PFSK-1 (cell line): ENCODE measurements at regions not wholly inside any gene's neighbourhood (a gene's known extent, or its start where the extent isn't known, plus 50 kb on each side); places are given as distances from the start of the nearest gene placed in this dataset.

Source experiments
- FOXP2 ChIP-seq: optimal IDR thresholded peaks from 2 replicates; pipeline ENCODE3; 2011; ENCODE audit warnings: borderline replicate concordance, control low read depth, inconsistent platforms; ENCODE audit not compliant: insufficient read depth; ENCODE audit errors: extremely low read length, extremely low read depth
- POLR2AphosphoS5 ChIP-seq: IDR thresholded peaks from 2 replicates; pipeline ENCODE4 v1.6.1; 2012; ENCODE audit warnings: low read depth, mild to moderate bottlenecking, control low read depth, low read length, moderate library complexity
- SIN3A ChIP-seq: IDR thresholded peaks from 2 replicates; pipeline ENCODE4 v1.6.1; 2012; ENCODE audit warnings: mild to moderate bottlenecking, low read length, moderate library complexity, borderline replicate concordance; ENCODE audit not compliant: insufficient read depth
- TAF1 ChIP-seq: IDR thresholded peaks from 2 replicates; pipeline ENCODE4 v1.6.1; 2012; ENCODE audit warnings: low read length, control low read depth, borderline replicate concordance; ENCODE audit not compliant: insufficient read depth
- TF ChIP-seq, protein P1 (sequence below), 2 experiments: IDR thresholded peaks; 2 replicates each; pipeline versions ENCODE4 v1.6.1 to v1.8.0; 2011 to 2012; ENCODE audit warnings: low read depth in 2 of 2, low read length in 2 of 2, control low read depth in 1 of 2, inconsistent platforms in 1 of 2, mild to moderate bottlenecking in 1 of 2, moderate library complexity in 1 of 2; ENCODE audit not compliant: insufficient read depth in 1 of 2

DNA sequence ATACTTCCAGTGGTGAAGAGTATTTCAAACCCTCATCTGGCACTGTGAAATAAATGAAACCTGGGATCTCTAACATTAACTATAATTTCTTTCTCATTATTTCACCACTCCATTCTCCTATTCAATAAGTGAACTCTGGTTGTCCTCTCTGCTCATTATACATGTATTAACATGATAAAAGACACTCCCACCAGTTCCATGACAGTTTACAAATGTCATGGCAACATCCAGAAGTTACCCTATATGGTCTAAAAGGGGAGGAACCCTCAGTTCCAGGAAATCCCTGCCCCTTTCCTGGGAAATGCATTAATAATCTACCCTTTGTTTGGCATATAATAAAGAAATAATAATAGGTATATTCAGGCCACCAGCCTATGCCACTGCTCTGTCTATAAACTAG lies 62.7 kb upstream of the BRINP3 start:
- TF ChIP-seq, protein P1, sequence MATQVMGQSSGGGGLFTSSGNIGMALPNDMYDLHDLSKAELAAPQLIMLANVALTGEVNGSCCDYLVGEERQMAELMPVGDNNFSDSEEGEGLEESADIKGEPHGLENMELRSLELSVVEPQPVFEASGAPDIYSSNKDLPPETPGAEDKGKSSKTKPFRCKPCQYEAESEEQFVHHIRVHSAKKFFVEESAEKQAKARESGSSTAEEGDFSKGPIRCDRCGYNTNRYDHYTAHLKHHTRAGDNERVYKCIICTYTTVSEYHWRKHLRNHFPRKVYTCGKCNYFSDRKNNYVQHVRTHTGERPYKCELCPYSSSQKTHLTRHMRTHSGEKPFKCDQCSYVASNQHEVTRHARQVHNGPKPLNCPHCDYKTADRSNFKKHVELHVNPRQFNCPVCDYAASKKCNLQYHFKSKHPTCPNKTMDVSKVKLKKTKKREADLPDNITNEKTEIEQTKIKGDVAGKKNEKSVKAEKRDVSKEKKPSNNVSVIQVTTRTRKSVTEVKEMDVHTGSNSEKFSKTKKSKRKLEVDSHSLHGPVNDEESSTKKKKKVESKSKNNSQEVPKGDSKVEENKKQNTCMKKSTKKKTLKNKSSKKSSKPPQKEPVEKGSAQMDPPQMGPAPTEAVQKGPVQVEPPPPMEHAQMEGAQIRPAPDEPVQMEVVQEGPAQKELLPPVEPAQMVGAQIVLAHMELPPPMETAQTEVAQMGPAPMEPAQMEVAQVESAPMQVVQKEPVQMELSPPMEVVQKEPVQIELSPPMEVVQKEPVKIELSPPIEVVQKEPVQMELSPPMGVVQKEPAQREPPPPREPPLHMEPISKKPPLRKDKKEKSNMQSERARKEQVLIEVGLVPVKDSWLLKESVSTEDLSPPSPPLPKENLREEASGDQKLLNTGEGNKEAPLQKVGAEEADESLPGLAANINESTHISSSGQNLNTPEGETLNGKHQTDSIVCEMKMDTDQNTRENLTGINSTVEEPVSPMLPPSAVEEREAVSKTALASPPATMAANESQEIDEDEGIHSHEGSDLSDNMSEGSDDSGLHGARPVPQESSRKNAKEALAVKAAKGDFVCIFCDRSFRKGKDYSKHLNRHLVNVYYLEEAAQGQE (IDR thresholded peaks at IDR 0.05; ENCODE audit: insufficient read depth in 1 of 2, low read depth in 2 of 2, low read length in 2 of 2): no peak
- TF ChIP-seq TAF1: no peak

DNA sequence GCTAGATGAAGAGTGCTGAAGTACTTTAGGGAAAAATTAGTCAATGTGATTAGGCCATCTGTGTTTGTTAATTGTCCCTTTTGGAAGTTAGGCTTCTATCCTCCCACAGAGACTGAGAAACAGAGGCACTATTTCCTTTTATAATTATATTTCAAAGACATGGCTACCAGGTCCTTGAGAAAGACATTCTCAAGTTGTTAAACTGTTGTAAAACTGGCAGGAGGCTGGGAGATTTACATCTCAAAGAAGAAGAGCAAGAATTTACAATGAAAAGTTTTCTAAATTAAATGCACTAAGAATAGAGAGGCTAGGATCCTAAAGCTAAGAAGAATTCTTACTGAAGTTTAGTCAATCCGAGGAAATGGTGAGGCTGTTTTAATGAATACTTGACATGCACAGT lies 74.0 kb upstream of the BRINP3 start:
- TF ChIP-seq FOXP2 (no peak), SIN3A (no peak), TAF1 (no peak), POLR2AphosphoS5 (no peak)
- TF ChIP-seq, protein P1 (IDR thresholded peaks at IDR 0.05; ENCODE audit: insufficient read depth in 1 of 2, low read depth in 2 of 2, low read length in 2 of 2): no peak

DNA sequence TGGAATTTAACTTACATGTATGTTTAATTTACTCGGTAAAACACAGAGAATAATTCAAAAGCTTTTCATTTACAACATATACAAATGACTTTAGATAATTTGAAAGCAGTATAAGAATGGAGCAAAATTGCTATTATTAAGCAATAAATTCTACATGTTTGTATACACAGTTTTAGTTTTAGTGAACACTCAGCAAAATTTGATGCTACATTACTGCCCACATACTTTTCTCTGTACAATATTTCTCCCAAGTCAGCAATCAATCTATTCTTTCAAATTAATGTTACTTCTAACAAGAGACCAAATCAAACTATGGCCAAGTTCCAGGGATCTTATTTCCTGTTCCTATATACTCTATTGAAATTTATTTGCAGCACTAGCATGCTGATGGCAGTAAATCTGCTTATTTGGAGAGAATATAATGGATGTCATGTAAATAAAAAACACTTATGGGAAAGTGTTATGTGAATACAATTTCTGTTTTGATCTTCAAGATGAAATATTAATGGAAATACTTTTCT lies 82.6 kb upstream of the BRINP3 start:
- TF ChIP-seq FOXP2 (no peak), TAF1 (no peak), SIN3A (no peak), POLR2AphosphoS5 (no peak)
- TF ChIP-seq, protein P1 (IDR thresholded peaks at IDR 0.05; ENCODE audit: insufficient read depth in 1 of 2, low read depth in 2 of 2, low read length in 2 of 2): no peak

DNA sequence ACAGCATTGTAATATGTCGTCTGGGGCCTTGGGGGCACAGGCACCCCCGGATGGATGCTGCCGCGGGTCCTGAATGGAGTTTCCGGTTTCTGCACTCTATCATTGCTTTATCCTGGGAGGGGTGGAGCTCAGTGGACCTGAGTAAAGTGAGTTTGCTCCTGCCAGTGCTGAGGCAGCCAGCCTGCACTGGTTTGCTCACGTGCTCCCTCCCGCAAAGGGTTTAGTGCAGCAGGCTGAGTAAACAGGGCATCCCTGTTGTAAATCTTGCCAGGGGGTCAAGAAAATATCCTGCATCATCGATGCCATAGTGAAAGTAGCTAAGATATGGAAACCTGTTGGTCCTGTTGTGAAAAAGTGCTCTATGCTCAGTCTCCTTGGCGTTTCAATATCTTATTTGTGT lies 85.6 kb upstream of the BRINP3 start:
- TF ChIP-seq SIN3A: no peak
- TF ChIP-seq POLR2AphosphoS5: no peak
- no peak for TF ChIP-seq FOXP2
- TF ChIP-seq, protein P1 (IDR thresholded peaks at IDR 0.05; ENCODE audit: insufficient read depth in 1 of 2, low read depth in 2 of 2, low read length in 2 of 2): no peak
- TF ChIP-seq TAF1: no peak

DNA sequence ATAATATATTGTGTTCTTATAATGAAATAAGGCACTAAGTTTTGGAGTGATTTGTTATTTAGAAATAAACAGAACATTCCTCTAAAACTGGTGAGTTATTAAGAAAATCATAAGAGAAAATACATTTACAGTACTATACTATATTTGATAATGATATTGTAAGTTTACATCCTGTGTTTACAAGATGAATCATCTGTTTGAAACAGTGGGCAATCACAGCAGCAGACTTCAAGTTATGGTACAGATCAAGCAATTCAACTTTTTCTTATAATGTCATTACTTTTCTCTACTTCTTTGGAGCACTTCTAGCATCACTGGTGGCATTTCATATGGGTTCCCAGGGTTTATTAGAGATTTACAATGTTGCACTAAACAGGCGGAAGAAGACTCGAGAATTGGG lies 86.5 kb upstream of the BRINP3 start:
- TF ChIP-seq, protein P1 (IDR thresholded peaks at IDR 0.05; ENCODE audit: insufficient read depth in 1 of 2, low read depth in 2 of 2, low read length in 2 of 2): no peak
- TF ChIP-seq TAF1 (no peak), SIN3A (no peak), POLR2AphosphoS5 (no peak), FOXP2 (no peak)
